Umbilical cord (tissue), 1 donor: ENCODE measurements at regions not wholly inside any gene's neighbourhood (a gene's known extent, or its start where the extent isn't known, plus 50 kb on each side); places are given as distances from the start of the nearest gene placed in this dataset.
A peak's percentile ranks its signal among the peaks of the same experiment; 100 is the strongest.
"Not testable (repeated sequence)": the region's sequence is repeated elsewhere in the genome, so short reads cannot be mapped to it uniquely, and the experiment has no call there.

Experiments used
- DNase-seq: peaks from one replicate; pipeline ENCODE4 v3.0.0-alpha.2; 2015; ENCODE audit warnings: low spot score

- DNase-seq = not testable (repeated sequence)
Measured at GRCh38 chr16:52104993-52105392, 441.9 kb downstream of the TOX3 start.

GRCh38 chr16:52103791-52104190 lies 443.2 kb downstream of the TOX3 start:
- no peak for DNase-seq

GRCh38 chr16:52101246-52101645 lies 445.7 kb downstream of the TOX3 start:
- no peak for DNase-seq

DNA sequence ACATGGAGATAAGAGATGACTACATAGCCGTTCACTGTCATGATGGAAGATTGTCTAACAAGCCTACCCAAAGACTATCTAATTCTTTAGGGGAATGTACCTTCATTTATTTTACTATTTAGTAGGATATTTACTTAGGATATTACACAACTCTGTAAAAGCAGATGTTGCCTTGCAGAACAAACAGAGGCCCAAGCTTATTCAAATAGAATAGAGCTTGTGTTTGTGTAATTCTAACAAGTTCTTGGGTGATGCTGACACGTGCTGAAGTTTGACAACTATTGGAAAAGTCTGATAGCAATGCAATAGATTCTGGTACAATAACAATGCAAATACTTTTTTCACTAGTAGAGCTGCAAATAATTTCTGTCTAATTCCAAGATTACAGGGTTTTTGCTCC lies 447.6 kb downstream of the TOX3 start:
- DNase-seq = no peak

- DNase-seq = peak; percentile 20
Measured at GRCh38 chr16:52095471-52095870, 451.5 kb downstream of the TOX3 start.

GRCh38 chr16:52092126-52092525 lies 454.8 kb downstream of the TOX3 start:
- no peak for DNase-seq

GRCh38 chr16:52090080-52090479 lies 456.9 kb downstream of the TOX3 start:
- no peak for DNase-seq

- no peak for DNase-seq
Measured at GRCh38 chr16:52089476-52089875, 457.5 kb downstream of the TOX3 start.

DNA sequence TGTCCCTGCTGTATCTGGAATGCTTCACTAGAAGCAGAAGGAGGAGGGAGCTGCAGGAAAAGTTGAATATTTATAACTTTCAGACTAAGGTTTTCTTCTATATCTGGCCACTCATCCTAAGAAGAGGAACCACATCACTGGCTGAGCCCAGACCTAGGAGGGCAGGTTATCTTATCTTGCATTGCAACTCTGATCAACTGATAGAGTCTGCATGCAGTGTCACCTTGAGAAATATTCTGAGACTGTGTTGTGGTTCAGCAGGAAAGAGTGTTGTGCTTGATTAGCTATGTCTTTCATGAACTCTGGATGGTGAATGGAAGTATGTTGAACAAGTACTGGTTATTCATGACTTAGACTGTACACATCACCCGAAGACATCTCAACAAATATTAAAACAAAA lies 460.0 kb downstream of the TOX3 start:
- no peak for DNase-seq

- DNase-seq = no peak
Measured at GRCh38 chr16:52078716-52079655, 468.0 kb downstream of the TOX3 start.

GRCh38 chr16:52077607-52078006 lies 469.3 kb downstream of the TOX3 start:
- DNase-seq = no peak

DNA sequence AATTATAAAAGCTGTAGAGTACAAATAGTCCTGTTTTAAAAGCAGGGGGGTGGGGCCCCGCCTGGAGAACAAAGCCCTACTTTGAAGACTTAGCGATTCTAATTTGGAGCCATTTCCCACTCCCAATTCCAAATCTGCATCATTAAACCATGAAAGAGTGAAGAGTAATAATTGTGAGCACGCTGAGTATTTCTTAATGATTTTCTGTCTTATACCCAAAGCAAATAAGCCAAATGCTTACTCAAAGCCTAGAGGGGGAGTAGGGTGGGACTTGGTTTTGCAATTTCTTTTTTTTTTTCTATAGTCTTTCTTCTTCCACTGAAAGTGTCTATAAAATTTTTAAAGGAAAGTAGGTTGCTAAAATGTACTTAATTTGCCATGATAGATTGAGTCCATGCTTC lies 470.1 kb downstream of the TOX3 start:
- DNase-seq = no peak

GRCh38 chr16:52076332-52076731 lies 470.6 kb downstream of the TOX3 start:
- DNase-seq = no peak

DNA sequence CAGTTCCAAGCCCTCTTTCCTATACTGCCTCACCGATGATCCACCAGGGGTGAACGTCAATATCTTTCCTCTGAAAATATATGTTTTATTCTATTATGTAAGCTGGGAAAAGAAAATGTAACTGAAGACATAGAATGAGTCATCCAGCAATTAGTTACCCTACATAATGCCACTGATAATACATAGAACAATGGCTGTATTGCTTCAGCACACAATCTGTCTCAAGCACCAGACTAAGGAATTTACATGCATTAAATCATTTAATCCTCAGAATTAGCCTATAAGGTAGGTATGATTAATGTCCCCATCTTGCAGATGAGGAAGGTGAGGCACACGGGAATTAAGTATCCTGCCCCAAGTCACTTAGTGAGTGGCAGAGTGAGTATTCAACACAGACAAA lies 472.8 kb downstream of the TOX3 start:
- DNase-seq = no peak

GRCh38 chr16:52073024-52073423 lies 473.9 kb downstream of the TOX3 start:
- no peak for DNase-seq

GRCh38 chr16:52071101-52071500 lies 475.8 kb downstream of the TOX3 start:
- no peak for DNase-seq

GRCh38 chr16:52070341-52071057 lies 476.4 kb downstream of the TOX3 start:
- DNase-seq = no peak

- DNase-seq = peak; percentile 72
Measured at GRCh38 chr16:52069866-52070265, 477.1 kb downstream of the TOX3 start.

DNA sequence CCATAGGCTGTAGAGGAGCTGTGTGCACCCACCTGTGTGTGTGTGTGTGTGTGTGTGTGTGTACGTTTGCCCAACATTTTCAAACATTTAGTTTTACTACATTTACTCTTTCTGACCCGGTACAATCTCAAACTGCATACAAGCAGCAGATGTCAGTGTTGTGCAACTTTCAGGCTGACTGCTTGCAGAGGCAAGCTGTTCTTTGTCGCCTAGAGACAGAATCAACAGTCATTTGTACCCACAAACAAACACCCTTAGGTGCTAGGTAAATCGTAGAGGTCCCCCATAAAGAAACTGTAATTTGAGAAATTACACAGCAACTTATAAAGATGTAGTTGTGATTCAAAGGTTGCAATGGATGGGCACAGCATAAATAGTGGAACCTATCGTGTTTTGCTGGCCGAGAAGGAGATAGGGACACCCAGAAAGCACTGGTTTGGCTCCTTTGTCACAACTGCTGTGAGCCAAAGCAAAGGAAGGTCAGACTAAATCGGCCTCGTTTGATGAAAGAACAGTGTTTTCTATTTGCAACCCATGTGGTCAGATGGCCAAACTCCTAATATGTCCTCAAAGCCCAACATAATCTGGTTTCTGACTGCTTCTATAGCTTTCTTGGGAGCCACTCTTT lies 478.4 kb downstream of the TOX3 start:
- peak; percentile 35 for DNase-seq

GRCh38 chr16:52066962-52067361 lies 480.0 kb downstream of the TOX3 start:
- DNase-seq = no peak

- no peak for DNase-seq
Measured at GRCh38 chr16:52056259-52056658, 490.7 kb downstream of the TOX3 start.

DNA sequence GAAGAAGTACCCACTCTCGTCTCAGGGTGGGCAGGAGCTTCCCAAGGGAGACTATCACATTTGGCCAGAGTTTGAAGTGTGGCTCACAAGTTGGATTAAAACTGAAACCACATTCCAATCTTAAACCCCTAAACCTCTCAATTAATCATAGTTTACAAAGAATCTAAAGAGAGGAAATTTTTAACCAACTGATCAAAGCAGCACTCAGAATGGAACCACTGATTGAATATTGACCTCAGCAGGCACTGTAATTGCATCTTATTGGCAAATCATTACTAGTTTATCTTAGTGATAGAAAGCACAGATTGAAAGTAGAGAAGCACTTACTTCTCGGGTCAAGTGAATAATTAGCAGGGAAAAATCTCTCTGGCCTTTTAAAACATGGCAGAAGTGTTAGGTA lies 491.6 kb downstream of the TOX3 start:
- DNase-seq = no peak
